K562 (cell line): ENCODE measurements at regions not wholly inside any gene's neighbourhood (a gene's known extent, or its start where the extent isn't known, plus 50 kb on each side); places are given as distances from the start of the nearest gene placed in this dataset.

Source experiments
- ATAC-seq: fragments of 200-7000 bp; cut with Tn5 transposase; 3 replicates; pipeline ENCODE4 v1.9.1; 2020; ENCODE audit warnings: moderate library complexity
- BruUV-seq: library from RNA; stranded (reverse); fragments of 400-500 nt; replicated peaks from 2 replicates; lab custom pipeline; 2021; lab: Mats Ljungman, UMichigan
- CTCF ChIA-PET: fragments of 300-600 bp; formaldehyde crosslinking; extraction: SDS; loops from one replicate; lab custom pipeline; 2021; ENCODE audit warnings: low intra/inter-chr PET ratio; lab: Yijun Ruan, JAX
- POLR2A ChIA-PET: fragments of 300-600, 350-650 bp; sonication (Branson Sonifier 250); formaldehyde crosslinking; extraction: SDS; loops from one replicate; lab custom pipeline; 2021; ENCODE audit warnings: antibody characterized with exemption, inconsistent platforms; lab: Yijun Ruan, JAX
- DNase-seq, 4 experiments: peaks; one replicate each; pipeline versions ENCODE4 v3.0.0 to v3.0.0-alpha.2; 2011 to 2018; ENCODE audit warnings: low spot score in 3 of 4, mixed read lengths in 3 of 4; ENCODE audit errors: extremely low read depth in 1 of 4
- FAIRE-seq: peaks from 2 replicates; lab custom pipeline; 2011; peaks lifted over from hg19 to GRCh38; lab: Jason Lieb, UNC
- H2AFZ ChIP-seq: 2 replicates; pipeline ENCODE4 v1.6.0; 2011; ENCODE audit warnings: low read depth, low read length, control low read depth, inconsistent platforms
- H3K27ac ChIP-seq: fragments of 200-600 bp; 3 replicates; pipeline ENCODE4 v1.8.0; 2011; ENCODE audit warnings: low read depth, mild to moderate bottlenecking, control low read depth, inconsistent platforms, low read length, moderate library complexity, mixed read lengths; ENCODE audit errors: extremely low read depth
- H3K27me3 ChIP-seq, 2 experiments: fragments of 300-600 bp in 1 of 2; 2 replicates in 1 of 2; 3 replicates in 1 of 2; pipeline versions ENCODE4 v1.6.0 to v1.8.0; 2011; ENCODE audit warnings: inconsistent platforms in 2 of 2, low read length in 2 of 2, mild to moderate bottlenecking in 1 of 2, mixed read lengths in 1 of 2, moderate library complexity in 1 of 2; ENCODE audit not compliant: control insufficient read depth in 2 of 2, insufficient read depth in 2 of 2
- H3K36me3 ChIP-seq: fragments of 300-600 bp; 3 replicates; pipeline ENCODE4 v1.8.0; 2011; ENCODE audit warnings: mild to moderate bottlenecking, low read length, inconsistent platforms; ENCODE audit not compliant: control insufficient read depth, insufficient read depth
- H3K4me1 ChIP-seq, 2 experiments: fragments of 200-600 bp in 1 of 2; replicated peaks in 1 of 2; 2 replicates in 1 of 2; 3 replicates in 1 of 2; pipeline versions ENCODE4 v1.5.1 to v1.8.0; 2011; ENCODE audit warnings: inconsistent platforms in 2 of 2, low read length in 2 of 2, mild to moderate bottlenecking in 1 of 2, mixed read lengths in 1 of 2, moderate library complexity in 1 of 2; ENCODE audit not compliant: control insufficient read depth in 2 of 2, insufficient read depth in 2 of 2
- H3K4me2 ChIP-seq: 2 replicates; pipeline ENCODE4 v1.6.1; 2011; ENCODE audit warnings: low read length, control low read depth, inconsistent platforms, mixed read lengths; ENCODE audit not compliant: insufficient read depth
- H3K4me3 ChIP-seq: fragments of 200-600 bp; sonication (generic), shearing (Covaris generic); 2 replicates; pipeline ENCODE4 v1.5.1; 2016; ENCODE audit warnings: control low read depth, inconsistent platforms
- H3K79me2 ChIP-seq: fragments of 200-600 bp; 3 replicates; pipeline ENCODE4 v1.8.0; 2011; ENCODE audit warnings: low read length, inconsistent platforms; ENCODE audit not compliant: control insufficient read depth, insufficient read depth
- H3K9ac ChIP-seq, 2 experiments: 2 replicates each; pipeline versions ENCODE4 v1.6.0 to v1.6.1; 2011; ENCODE audit warnings: low read depth in 2 of 2, low read length in 2 of 2, control low read depth in 1 of 2, inconsistent platforms in 1 of 2, mild to moderate bottlenecking in 1 of 2, mixed read lengths in 1 of 2; ENCODE audit not compliant: insufficient read depth in 1 of 2
- H3K9me1 ChIP-seq: one replicate; pipeline ENCODE4 v1.6.0; 2011; ENCODE audit warnings: inconsistent platforms, mild to moderate bottlenecking, low read length, moderate library complexity; ENCODE audit not compliant: control insufficient read depth, insufficient read depth
- H3K9me3 ChIP-seq: replicated peaks from 2 replicates; pipeline ENCODE4 v1.5.1; 2011; ENCODE audit warnings: low read depth, low read length, inconsistent platforms; ENCODE audit not compliant: control insufficient read depth, insufficient read depth
- H4K20me1 ChIP-seq: replicated peaks from 2 replicates; pipeline ENCODE4 v1.6.1; 2011; ENCODE audit warnings: low read length, inconsistent platforms, mixed read lengths; ENCODE audit not compliant: control insufficient read depth, insufficient read depth
- ASH1L ChIP-seq: fragments of 450-650 bp; IDR thresholded peaks from 2 replicates; pipeline ENCODE4 v1.6.1; 2018; ENCODE audit warnings: borderline replicate concordance, mild to moderate bottlenecking, low read depth; ENCODE audit not compliant: partially characterized antibody
- EGR1 ChIP-seq: fragments of 450-650 bp; conservative IDR thresholded peaks from 2 replicates; pipeline ENCODE4 v1.6.1; 2017; ENCODE audit warnings: mild to moderate bottlenecking
- ETV6 ChIP-seq, 3 experiments: fragments of 150-350 bp in 1 of 3; sonication (generic) in 1 of 3; formaldehyde crosslinking in 1 of 3; IDR thresholded peaks; 2 replicates each; pipeline versions ENCODE4 v1.6.1 to v1.8.0; 2014 to 2022; ENCODE audit warnings: borderline replicate concordance in 2 of 3, low read depth in 2 of 3, antibody characterized with exemption in 1 of 3, low read length in 1 of 3, mild to moderate bottlenecking in 1 of 3, missing genetic modification reagents in 1 of 3
- FOXA1 ChIP-seq: fragments of 450-650 bp; IDR thresholded peaks from 2 replicates; pipeline ENCODE4 v1.6.1; 2016; ENCODE audit warnings: mild to moderate bottlenecking, borderline replicate concordance
- FOXM1 ChIP-seq, 2 experiments: fragments of 450-650 bp in 1 of 2; sonication (generic) in 1 of 2; formaldehyde crosslinking in 1 of 2; IDR thresholded peaks; 2 replicates each; pipeline versions ENCODE4 v1.6.1 to v1.9.0; 2017 to 2022; ENCODE audit warnings: low read depth in 2 of 2, mild to moderate bottlenecking in 2 of 2, missing genetic modification reagents in 1 of 2, moderate library complexity in 1 of 2
- HDAC6 ChIP-seq: IDR thresholded peaks from 2 replicates; pipeline ENCODE4 v1.6.1; 2012; ENCODE audit warnings: low read depth, mild to moderate bottlenecking, control low read depth, inconsistent platforms, low read length, moderate library complexity
- MBD2 ChIP-seq: sonication (generic); IDR thresholded peaks from 2 replicates; pipeline ENCODE4 v1.6.1; 2016; ENCODE audit warnings: low read depth, borderline replicate concordance
- MYNN ChIP-seq, 2 experiments: sonication (generic); formaldehyde crosslinking in 1 of 2; IDR thresholded peaks; 2 replicates each; pipeline versions ENCODE4 v1.5.0 to v1.6.1; 2016 to 2020; ENCODE audit warnings: antibody characterized with exemption in 1 of 2, missing genetic modification reagents in 1 of 2
- RBBP5 ChIP-seq: fragments of 200-600 bp; sonication (generic); IDR thresholded peaks from 2 replicates; pipeline ENCODE4 v1.6.1; 2012; ENCODE audit warnings: borderline replicate concordance, mild to moderate bottlenecking, low read length, control low read depth, inconsistent platforms; ENCODE audit not compliant: insufficient read depth, poor library complexity, severe bottlenecking
- SAFB2 ChIP-seq: fragments of 200-400 bp; formaldehyde crosslinking; IDR thresholded peaks from 2 replicates; pipeline ENCODE4 v1.6.1; 2018; ENCODE audit warnings: borderline replicate concordance, low read length, low read depth, moderate library complexity; ENCODE audit not compliant: severe bottlenecking
- STAG1 ChIP-seq: sonication (generic); formaldehyde crosslinking; IDR thresholded peaks from 2 replicates; pipeline ENCODE4 v1.5.0; 2020; ENCODE audit warnings: missing genetic modification reagents, borderline replicate concordance
- ZC3H11A ChIP-seq: IDR thresholded peaks from 2 replicates; pipeline ENCODE4 v1.6.1; 2012; ENCODE audit warnings: low read depth, low read length, improper control_type of control experiment
- ZNF133 ChIP-seq: fragments of 250-450 bp; sonication (Bioruptor Pico); IDR thresholded peaks from 2 replicates; pipeline ENCODE4 v1.4.0; 2020; ENCODE audit warnings: mild to moderate bottlenecking
- ZNF175 ChIP-seq: fragments of 200-800 bp; sonication (Bioruptor generic); IDR thresholded peaks from 2 replicates; pipeline ENCODE4 v1.6.1; 2016; ENCODE audit warnings: low read depth, mild to moderate bottlenecking, missing genetic modification characterization, missing compliant biosample characterization
- in situ Hi-C: fragments of 300-500 bp; cut with MboI; formaldehyde crosslinking; loops from 4 replicates; pipeline ENCODE4 v1.15.0; 2018; ENCODE audit warnings: inconsistent platforms, mixed read lengths
- intact Hi-C: fragments of 100-400 bp; cut with micrococcal nuclease; formaldehyde crosslinking; loops from 2 replicates; pipeline ENCODE4 v1.14.2; 2022
- TF ChIP-seq, protein P1 (sequence below): fragments of 450-650 bp; IDR thresholded peaks from 2 replicates; pipeline ENCODE4 v1.6.1; 2016; ENCODE audit warnings: mild to moderate bottlenecking
- TF ChIP-seq, protein P2 (sequence below): fragments of 450-650 bp; formaldehyde crosslinking; IDR thresholded peaks from 2 replicates; pipeline ENCODE4 v1.4.0; 2022; ENCODE audit warnings: mild to moderate bottlenecking, moderate library complexity
- TF ChIP-seq, protein P3 (sequence below): IDR thresholded peaks from 3 replicates; pipeline ENCODE4 v1.6.1; 2011; ENCODE audit warnings: borderline replicate concordance, mild to moderate bottlenecking; ENCODE audit not compliant: insufficient read length, insufficient read depth

DNA sequence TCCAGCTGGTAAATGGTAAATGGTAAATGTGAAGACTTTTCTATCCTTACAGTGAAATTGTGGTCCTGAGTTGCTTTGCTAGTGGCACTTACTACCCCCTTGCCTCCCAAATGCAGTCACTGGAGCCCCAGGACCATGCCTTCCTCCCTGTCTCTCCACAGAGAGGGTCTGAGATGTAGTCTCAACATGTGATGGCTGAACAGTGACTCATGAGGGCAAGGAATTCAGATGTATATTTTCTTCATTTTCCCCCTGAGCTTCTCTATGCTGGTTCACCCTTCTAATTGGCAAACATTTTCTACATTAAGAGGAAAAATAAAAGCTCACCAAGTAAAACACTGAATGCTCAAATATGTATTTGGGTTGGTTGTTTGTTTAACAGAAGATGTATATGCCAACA, 232.0 kb downstream of the SH3BP4 start:
- intact Hi-C loops = no loop called here

More for the DNA sequence above, 232.0 kb downstream of the SH3BP4 start:
- no peaks in the 10 kb centered on the region for H3K36me3 ChIP-seq
- no peak overlapping the region for H3K4me3 ChIP-seq
- BruUV-seq = no TSS peak
- no peaks in the 10 kb centered on the region for H4K20me1 ChIP-seq
- FAIRE-seq (no peak), ATAC-seq (no peak), DNase-seq (no peak)
- CTCF ChIA-PET = no interaction called here
- in situ Hi-C loops = no loop called here
- H3K9me1 ChIP-seq = no peaks in the 10 kb centered on the region
- no peak for TF ChIP-seq FOXM1 (IDR thresholded peaks at IDR 0.05; ENCODE audit: low read depth)
- TF ChIP-seq FOXM1 (CRISPR knock-in tag; IDR thresholded peaks at IDR 0.05; ENCODE audit: low read depth) = no peak
- no peak for TF ChIP-seq ZNF133 (CRISPR knock-in tag)
- no peak for TF ChIP-seq HDAC6
- TF ChIP-seq EGR1 = no peak
- TF ChIP-seq, protein P1, sequence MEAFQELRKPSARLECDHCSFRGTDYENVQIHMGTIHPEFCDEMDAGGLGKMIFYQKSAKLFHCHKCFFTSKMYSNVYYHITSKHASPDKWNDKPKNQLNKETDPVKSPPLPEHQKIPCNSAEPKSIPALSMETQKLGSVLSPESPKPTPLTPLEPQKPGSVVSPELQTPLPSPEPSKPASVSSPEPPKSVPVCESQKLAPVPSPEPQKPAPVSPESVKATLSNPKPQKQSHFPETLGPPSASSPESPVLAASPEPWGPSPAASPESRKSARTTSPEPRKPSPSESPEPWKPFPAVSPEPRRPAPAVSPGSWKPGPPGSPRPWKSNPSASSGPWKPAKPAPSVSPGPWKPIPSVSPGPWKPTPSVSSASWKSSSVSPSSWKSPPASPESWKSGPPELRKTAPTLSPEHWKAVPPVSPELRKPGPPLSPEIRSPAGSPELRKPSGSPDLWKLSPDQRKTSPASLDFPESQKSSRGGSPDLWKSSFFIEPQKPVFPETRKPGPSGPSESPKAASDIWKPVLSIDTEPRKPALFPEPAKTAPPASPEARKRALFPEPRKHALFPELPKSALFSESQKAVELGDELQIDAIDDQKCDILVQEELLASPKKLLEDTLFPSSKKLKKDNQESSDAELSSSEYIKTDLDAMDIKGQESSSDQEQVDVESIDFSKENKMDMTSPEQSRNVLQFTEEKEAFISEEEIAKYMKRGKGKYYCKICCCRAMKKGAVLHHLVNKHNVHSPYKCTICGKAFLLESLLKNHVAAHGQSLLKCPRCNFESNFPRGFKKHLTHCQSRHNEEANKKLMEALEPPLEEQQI = no peak
- no peak for TF ChIP-seq MYNN (IDR thresholded peaks at IDR 0.05)
- no peak for TF ChIP-seq MYNN (CRISPR knock-in tag; IDR thresholded peaks at IDR 0.05)
- TF ChIP-seq, protein P2, sequence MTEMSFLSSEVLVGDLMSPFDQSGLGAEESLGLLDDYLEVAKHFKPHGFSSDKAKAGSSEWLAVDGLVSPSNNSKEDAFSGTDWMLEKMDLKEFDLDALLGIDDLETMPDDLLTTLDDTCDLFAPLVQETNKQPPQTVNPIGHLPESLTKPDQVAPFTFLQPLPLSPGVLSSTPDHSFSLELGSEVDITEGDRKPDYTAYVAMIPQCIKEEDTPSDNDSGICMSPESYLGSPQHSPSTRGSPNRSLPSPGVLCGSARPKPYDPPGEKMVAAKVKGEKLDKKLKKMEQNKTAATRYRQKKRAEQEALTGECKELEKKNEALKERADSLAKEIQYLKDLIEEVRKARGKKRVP (CRISPR knock-in tag) = no peak
- no peak for TF ChIP-seq STAG1 (CRISPR knock-in tag)
- TF ChIP-seq FOXA1 = no peak
- no peak for TF ChIP-seq MBD2
- TF ChIP-seq ETV6 (IDR thresholded peaks at IDR 0.05; ENCODE audit: borderline replicate concordance in 1 of 2, low read depth in 2 of 2, low read length in 1 of 2) = no peak
- no peak for TF ChIP-seq ETV6 (CRISPR knock-in tag; IDR thresholded peaks at IDR 0.05; ENCODE audit: borderline replicate concordance)
- no peak for TF ChIP-seq SAFB2
- TF ChIP-seq ZNF175 (CRISPR knock-in tag) = no peak
- no peak for TF ChIP-seq RBBP5
- TF ChIP-seq ASH1L = no peak
- TF ChIP-seq, protein P3, sequence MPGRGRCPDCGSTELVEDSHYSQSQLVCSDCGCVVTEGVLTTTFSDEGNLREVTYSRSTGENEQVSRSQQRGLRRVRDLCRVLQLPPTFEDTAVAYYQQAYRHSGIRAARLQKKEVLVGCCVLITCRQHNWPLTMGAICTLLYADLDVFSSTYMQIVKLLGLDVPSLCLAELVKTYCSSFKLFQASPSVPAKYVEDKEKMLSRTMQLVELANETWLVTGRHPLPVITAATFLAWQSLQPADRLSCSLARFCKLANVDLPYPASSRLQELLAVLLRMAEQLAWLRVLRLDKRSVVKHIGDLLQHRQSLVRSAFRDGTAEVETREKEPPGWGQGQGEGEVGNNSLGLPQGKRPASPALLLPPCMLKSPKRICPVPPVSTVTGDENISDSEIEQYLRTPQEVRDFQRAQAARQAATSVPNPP = no peak
- no peak for TF ChIP-seq ZC3H11A
- H3K9ac ChIP-seq = no peak overlapping the region
- no peak overlapping the region for H2AFZ ChIP-seq
- H3K27me3 ChIP-seq = no peaks in the 10 kb centered on the region; a peak in 1 of 5 replicates
- POLR2A ChIA-PET = no interaction called here
- no peak overlapping the region for H3K27ac ChIP-seq
- H3K79me2 ChIP-seq = no peaks in the 10 kb centered on the region
- H3K4me2 ChIP-seq = no peak overlapping the region
- no peaks in the 10 kb centered on the region for H3K4me1 ChIP-seq
- no peaks in the 10 kb centered on the region for H3K9me3 ChIP-seq
